Uterus (tissue), 3 donors: ENCODE measurements at regions not wholly inside any gene's neighbourhood (a gene's known extent, or its start where the extent isn't known, plus 50 kb on each side); places are given as distances from the start of the nearest gene placed in this dataset.

ENCODE experiments used
- DNase-seq, 2 donors: peaks; one replicate each; pipeline ENCODE4 v3.0.0-alpha.2; 2019 to 2020
- H3K27ac ChIP-seq, 2 donors: fragments of 200-600 bp; sonication (generic); 1 replicate in 1 of 2; 2 replicates in 1 of 2; pipeline ENCODE4 v1.5.1; 2016 to 2018
- H3K27me3 ChIP-seq, 2 donors: fragments of 200-600 bp; sonication (generic); one replicate each; pipeline ENCODE4 v1.5.1; 2018 to 2019; ENCODE audit warnings: control low read depth in 1 of 2
- H3K36me3 ChIP-seq, 2 donors: fragments of 200-600 bp; sonication (generic); one replicate each; pipeline ENCODE4 v1.5.1; 2019; ENCODE audit warnings: control low read depth in 1 of 2
- H3K4me1 ChIP-seq, 2 donors: fragments of 200-600 bp; sonication (generic); one replicate each; pipeline ENCODE4 v1.5.1; 2018 to 2019; ENCODE audit warnings: control low read depth in 1 of 2
- H3K4me3 ChIP-seq, 2 donors: fragments of 200-600 bp; sonication (generic); 1 replicate in 1 of 2; 2 replicates in 1 of 2; pipeline ENCODE4 v1.5.1; 2018 to 2019; ENCODE audit warnings: mild to moderate bottlenecking in 1 of 2
- H3K9me3 ChIP-seq, 2 donors: fragments of 200-600 bp; sonication (generic); one replicate each; pipeline ENCODE4 v1.5.1; 2019; ENCODE audit warnings: control low read depth in 1 of 2
- POLR2A ChIP-seq, 2 donors: fragments of 450-650 bp; IDR thresholded peaks; one replicate each; pipeline ENCODE4 v1.6.1; 2016; ENCODE audit warnings: antibody characterized with exemption in 2 of 2, mild to moderate bottlenecking in 1 of 2, moderate library complexity in 1 of 2
- intact Hi-C: fragments of 100-400 bp; cut with DNase I; formaldehyde crosslinking; loops from one replicate; pipeline ENCODE4 v1.15.1; 2023; ENCODE audit warnings: low total_unique reads
- TF ChIP-seq, protein P1 (sequence below), 4 experiments: fragments of 200-600 bp in 2 of 4; fragments of 450-650 bp in 2 of 4; sonication (generic) in 2 of 4; IDR thresholded peaks; one replicate each; pipeline ENCODE4 v1.5.1; 2016 to 2019; ENCODE audit warnings: antibody characterized with exemption in 4 of 4, mild to moderate bottlenecking in 2 of 4, moderate library complexity in 1 of 4
- donor health status: DM: yes; HTN: yes; CAD: no.

DNA sequence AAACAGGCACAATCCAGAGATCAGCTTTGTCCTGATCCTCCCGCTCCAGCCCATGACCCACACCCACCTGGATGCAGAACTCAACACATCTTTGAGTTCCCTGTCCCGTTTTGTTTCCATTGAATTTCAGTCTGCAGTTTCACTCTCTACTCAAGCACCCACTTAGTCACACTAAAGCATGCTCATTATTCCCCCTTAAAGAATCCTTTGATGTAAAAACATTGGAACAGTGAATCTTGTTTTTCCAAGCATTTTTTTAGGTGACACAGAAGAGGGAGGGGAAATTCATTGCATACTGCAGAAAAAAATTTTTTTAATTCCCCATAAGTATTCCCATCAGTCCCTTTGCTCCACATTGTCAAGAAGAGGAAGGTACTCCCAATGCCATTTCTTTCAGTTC is 249.7 kb upstream of the TTC29 start:
- TF ChIP-seq, protein P1, sequence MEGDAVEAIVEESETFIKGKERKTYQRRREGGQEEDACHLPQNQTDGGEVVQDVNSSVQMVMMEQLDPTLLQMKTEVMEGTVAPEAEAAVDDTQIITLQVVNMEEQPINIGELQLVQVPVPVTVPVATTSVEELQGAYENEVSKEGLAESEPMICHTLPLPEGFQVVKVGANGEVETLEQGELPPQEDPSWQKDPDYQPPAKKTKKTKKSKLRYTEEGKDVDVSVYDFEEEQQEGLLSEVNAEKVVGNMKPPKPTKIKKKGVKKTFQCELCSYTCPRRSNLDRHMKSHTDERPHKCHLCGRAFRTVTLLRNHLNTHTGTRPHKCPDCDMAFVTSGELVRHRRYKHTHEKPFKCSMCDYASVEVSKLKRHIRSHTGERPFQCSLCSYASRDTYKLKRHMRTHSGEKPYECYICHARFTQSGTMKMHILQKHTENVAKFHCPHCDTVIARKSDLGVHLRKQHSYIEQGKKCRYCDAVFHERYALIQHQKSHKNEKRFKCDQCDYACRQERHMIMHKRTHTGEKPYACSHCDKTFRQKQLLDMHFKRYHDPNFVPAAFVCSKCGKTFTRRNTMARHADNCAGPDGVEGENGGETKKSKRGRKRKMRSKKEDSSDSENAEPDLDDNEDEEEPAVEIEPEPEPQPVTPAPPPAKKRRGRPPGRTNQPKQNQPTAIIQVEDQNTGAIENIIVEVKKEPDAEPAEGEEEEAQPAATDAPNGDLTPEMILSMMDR (IDR thresholded peaks at IDR 0.05) = no peak
- TF ChIP-seq POLR2A (IDR thresholded peaks at IDR 0.05) = no peak
- intact Hi-C loops = no loop called here
- Histone ChIP-seq H3K9me3 (no peaks in the 10 kb centered on the region), H3K27ac (no peak overlapping the region), H3K4me3 (no peak overlapping the region), H3K36me3 (no peaks in the 10 kb centered on the region), H3K27me3 (no peaks in the 10 kb centered on the region), H3K4me1 (no peaks in the 10 kb centered on the region)
- DNase-seq = no peak

DNA sequence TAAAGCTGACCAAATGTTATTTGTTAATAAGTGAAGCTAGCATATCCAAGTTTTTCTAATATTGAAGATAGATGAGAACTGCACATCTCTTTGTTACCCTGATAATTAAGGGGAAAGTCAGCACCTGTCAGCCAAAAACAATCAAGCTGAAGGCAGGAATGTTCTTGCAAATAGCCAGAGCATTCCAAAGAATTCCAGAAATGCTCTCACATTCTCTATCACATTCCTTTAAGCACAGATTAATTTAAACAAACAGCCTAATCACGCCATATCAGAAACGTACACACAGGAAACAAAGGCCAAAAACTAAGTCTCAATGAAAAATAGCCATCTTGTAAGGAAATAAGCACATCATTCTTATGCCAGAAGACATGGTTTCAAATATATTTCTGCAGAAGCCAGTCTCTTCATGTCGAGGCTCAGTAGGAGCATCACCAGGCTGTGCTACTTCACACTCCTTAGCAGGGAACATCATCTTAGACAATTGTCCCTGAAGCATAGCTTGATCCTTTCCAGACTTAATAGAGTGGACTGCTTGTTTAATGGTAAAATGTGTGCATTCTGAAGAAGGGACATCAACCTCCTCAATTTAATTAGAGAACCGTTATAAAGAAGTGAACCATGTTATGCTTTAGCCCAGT is 252.9 kb upstream of the TTC29 start:
- Histone ChIP-seq H3K27ac (no peak overlapping the region), H3K9me3 (no peaks in the 10 kb centered on the region), H3K27me3 (no peaks in the 10 kb centered on the region), H3K36me3 (no peaks in the 10 kb centered on the region), H3K4me1 (no peaks in the 10 kb centered on the region), H3K4me3 (no peak overlapping the region)
- intact Hi-C loops = no loop called here
- no peak for DNase-seq
- TF ChIP-seq, protein P1 (IDR thresholded peaks at IDR 0.05) = no peak
- no peak for TF ChIP-seq POLR2A (IDR thresholded peaks at IDR 0.05)

GRCh38 chr4:147201016-147201415 is 255.4 kb upstream of the TTC29 start:
- no peak overlapping the region for H3K27ac ChIP-seq
- intact Hi-C loops = no loop called here
- H3K36me3 ChIP-seq = no peaks in the 10 kb centered on the region
- H3K27me3 ChIP-seq = no peaks in the 10 kb centered on the region
- no peaks in the 10 kb centered on the region for H3K9me3 ChIP-seq
- H3K4me1 ChIP-seq = no peaks in the 10 kb centered on the region
- no peak for DNase-seq
- H3K4me3 ChIP-seq = no peak overlapping the region
- TF ChIP-seq, protein P1 (IDR thresholded peaks at IDR 0.05) = no peak
- no peak for TF ChIP-seq POLR2A (IDR thresholded peaks at IDR 0.05)

- no peaks in the 10 kb centered on the region for H3K27me3 ChIP-seq
- intact Hi-C loops = no loop called here
- no peak overlapping the region for H3K27ac ChIP-seq
- TF ChIP-seq, protein P1 (IDR thresholded peaks at IDR 0.05) = no peak
- no peak for TF ChIP-seq POLR2A (IDR thresholded peaks at IDR 0.05)
- no peaks in the 10 kb centered on the region for H3K9me3 ChIP-seq
- H3K4me3 ChIP-seq = no peak overlapping the region
- H3K36me3 ChIP-seq = no peaks in the 10 kb centered on the region
- no peaks in the 10 kb centered on the region for H3K4me1 ChIP-seq
- no peak for DNase-seq
Measured at GRCh38 chr4:147206807-147207206, 261.1 kb upstream of the TTC29 start.

DNA sequence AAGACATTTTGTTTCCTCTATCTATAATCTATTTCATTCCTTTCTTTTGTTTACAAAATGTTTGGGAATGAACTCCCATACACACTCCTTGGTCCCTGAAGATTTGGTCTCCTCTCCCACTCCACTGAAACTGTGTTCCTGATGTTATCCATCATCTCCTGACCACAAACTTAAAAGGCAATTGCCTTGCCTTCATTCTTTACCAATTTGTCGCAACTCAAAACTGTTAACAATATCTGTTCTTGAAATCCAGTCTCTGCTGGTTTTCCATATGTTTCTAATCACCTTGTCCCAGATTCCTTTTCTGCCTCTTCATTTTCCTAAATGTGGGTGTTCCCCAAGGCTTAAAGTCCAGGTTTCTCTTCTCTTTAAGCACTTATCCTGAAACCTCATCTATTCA is 262.2 kb upstream of the TTC29 start:
- H3K36me3 ChIP-seq = no peaks in the 10 kb centered on the region
- intact Hi-C loops = no loop called here
- H3K27me3 ChIP-seq = no peaks in the 10 kb centered on the region
- H3K4me3 ChIP-seq = no peak overlapping the region
- TF ChIP-seq POLR2A (IDR thresholded peaks at IDR 0.05) = no peak
- TF ChIP-seq, protein P1 (IDR thresholded peaks at IDR 0.05) = no peak
- H3K27ac ChIP-seq = no peak overlapping the region
- no peaks in the 10 kb centered on the region for H3K4me1 ChIP-seq
- DNase-seq = no peak
- no peaks in the 10 kb centered on the region for H3K9me3 ChIP-seq
